Skeletal muscle cell (primary cell): ENCODE measurements at regions not wholly inside any gene's neighbourhood (a gene's known extent, or its start where the extent isn't known, plus 50 kb on each side); places are given as distances from the start of the nearest gene placed in this dataset.
"Not testable (repeated sequence)": the region's sequence is repeated elsewhere in the genome, so short reads cannot be mapped to it uniquely, and the experiment has no call there.

Experiments used
- DNase-seq: peaks from one replicate; pipeline ENCODE4 v3.0.0-alpha.2; 2010; ENCODE audit warnings: low read depth
- H3K4me3 ChIP-seq: 2 replicates; pipeline ENCODE4 v1.5.1; 2011; ENCODE audit warnings: low read depth, mild to moderate bottlenecking, control low read depth, low read length, moderate library complexity

GRCh38 chr1:198423673-198424072 lies 116.8 kb downstream of the ATP6V1G3 start:
- H3K4me3 ChIP-seq: no peak overlapping the region
- DNase-seq: no peak

DNA sequence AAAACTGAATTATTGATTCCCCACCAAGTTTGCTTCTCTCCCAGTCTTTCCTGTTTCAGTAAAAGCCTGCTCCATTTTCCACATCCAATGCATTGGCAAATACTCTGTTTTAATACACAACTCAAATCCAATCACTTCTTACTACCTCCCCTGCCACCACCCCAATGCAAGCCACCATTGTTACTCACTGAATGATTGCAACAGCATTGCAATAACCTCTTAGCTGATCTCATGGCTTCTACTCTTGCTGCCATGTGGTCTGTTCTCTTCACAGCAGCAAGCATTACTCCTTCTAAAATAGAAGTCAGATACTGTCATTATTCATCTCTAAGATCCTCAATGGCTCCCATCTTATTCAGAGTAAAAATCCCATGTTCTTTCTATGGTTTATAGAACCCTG lies 123.4 kb downstream of the ATP6V1G3 start:
- peak; percentile 15 for DNase-seq
- H3K4me3 ChIP-seq: no peak overlapping the region

- DNase-seq: no peak
- no peak overlapping the region for H3K4me3 ChIP-seq
Measured at GRCh38 chr1:198416296-198416695, 124.2 kb downstream of the ATP6V1G3 start.

DNA sequence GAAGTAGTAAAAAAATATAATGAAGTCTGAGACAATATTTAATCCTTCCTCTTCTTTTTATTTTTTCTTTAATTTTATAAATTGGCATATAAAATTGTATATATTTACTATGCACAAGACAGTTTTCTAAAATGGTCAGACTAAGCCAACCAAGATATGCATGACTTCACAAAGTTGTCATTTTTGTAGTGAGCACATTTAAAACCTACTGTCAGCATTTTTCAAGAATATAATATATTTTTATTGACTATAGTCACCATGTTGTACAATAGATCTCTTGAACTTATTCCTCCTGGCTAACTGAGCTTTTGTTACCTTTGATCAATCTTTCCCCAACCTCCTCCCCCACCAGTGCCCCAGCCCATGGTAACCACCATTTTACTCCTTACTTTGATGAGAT lies 129.2 kb downstream of the ATP6V1G3 start:
- DNase-seq: no peak
- H3K4me3 ChIP-seq: no peak overlapping the region

- no peak for DNase-seq
- no peak overlapping the region for H3K4me3 ChIP-seq
Measured at GRCh38 chr1:198408716-198409115, 131.8 kb downstream of the ATP6V1G3 start.

GRCh38 chr1:198404632-198405031 lies 135.8 kb downstream of the ATP6V1G3 start:
- DNase-seq, H3K4me3 ChIP-seq: not testable (repeated sequence)

- no peak overlapping the region for H3K4me3 ChIP-seq
- DNase-seq: no peak
Measured at GRCh38 chr1:198400063-198400462, 140.4 kb downstream of the ATP6V1G3 start.

DNA sequence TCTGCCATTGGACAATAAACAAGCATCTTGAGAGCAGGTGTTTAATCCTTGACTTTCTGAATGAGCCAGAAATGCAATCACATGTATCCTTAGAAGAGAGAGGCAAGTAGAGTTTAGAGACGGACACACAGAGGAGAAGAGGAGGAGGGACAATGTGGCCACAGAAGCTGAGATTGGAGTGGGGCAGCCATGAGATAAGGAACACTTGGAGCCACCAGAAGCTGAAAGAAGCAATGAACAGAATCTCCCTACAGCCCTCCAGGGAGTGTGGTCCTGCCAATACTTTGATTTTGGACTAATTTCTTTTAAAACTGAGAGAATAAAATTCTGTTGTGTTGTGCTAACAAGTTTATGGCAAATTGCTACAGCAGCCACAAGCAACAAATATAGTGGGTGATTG lies 141.0 kb downstream of the ATP6V1G3 start:
- no peak for DNase-seq
- H3K4me3 ChIP-seq: no peak overlapping the region

- no peak overlapping the region for H3K4me3 ChIP-seq
- DNase-seq: no peak
Measured at GRCh38 chr1:198397208-198397808, 143.2 kb downstream of the ATP6V1G3 start.

GRCh38 chr1:198391393-198392020 lies 149.0 kb downstream of the ATP6V1G3 start:
- H3K4me3 ChIP-seq: no peak overlapping the region
- no peak for DNase-seq

- DNase-seq: no peak
Measured at GRCh38 chr1:198387587-198387986, 152.9 kb downstream of the ATP6V1G3 start.

GRCh38 chr1:198380275-198380674 lies 160.2 kb downstream of the ATP6V1G3 start:
- H3K4me3 ChIP-seq: no peak overlapping the region
- DNase-seq: no peak

More at GRCh38 chr1:198387587-198387986, 152.9 kb downstream of the ATP6V1G3 start:
- no peak overlapping the region for H3K4me3 ChIP-seq

GRCh38 chr1:198377702-198378101 lies 162.8 kb downstream of the ATP6V1G3 start:
- H3K4me3 ChIP-seq: no peak overlapping the region
- no peak for DNase-seq

DNA sequence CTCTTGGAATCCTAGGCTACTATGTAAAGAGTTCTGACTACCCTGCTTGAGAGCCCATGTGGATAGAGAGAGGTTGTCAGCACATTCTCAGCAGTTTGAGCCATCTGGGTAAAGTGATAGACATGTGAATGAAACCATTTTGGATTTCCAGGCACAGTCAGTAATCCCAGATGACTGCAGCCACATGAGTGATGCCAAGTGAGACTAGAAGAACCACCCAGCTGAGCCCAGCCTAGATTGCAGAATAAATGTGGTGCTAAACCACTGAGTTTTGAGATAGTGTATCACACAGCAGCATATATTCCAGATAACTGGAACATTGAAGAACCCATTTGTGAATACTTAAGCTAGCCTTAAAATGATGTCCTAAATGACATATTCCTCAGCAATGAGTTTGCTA lies 166.2 kb downstream of the ATP6V1G3 start:
- DNase-seq: no peak
- no peak overlapping the region for H3K4me3 ChIP-seq

DNA sequence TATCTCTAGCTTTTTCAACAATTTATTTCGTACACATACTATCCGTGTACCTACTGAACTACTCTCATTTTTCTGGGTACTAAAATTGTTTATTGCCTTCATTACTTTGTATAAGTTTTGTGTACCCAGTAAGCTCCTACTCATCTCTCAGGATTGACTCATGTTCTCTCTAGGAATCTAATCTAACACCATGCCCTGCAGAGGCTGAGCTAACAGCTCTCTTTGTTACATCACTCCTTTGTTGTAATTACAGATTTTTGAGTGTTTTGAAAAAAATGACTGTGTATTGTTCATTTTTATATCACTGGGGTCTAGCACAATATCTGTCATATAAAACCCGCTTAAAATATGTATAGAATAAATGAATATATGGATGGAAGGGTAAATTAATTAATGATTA lies 167.1 kb downstream of the ATP6V1G3 start:
- H3K4me3 ChIP-seq: no peak overlapping the region
- peak; percentile 31 for DNase-seq
